ENCODE measurements at regions not wholly inside any gene's neighbourhood (a gene's known extent, or its start where the extent isn't known, plus 50 kb on each side); places are given as distances from the start of the nearest gene placed in this dataset.
"Not testable (repeated sequence)": the region's sequence is repeated elsewhere in the genome, so short reads cannot be mapped to it uniquely, and the experiment has no call there.

GRCh38 chr11:38130976-38131375 is 1532.9 kb upstream of the RAG2 start:
- H3K9me3 ChIP-seq: no peaks in the 10 kb centered on the region
- no peaks in the 10 kb centered on the region for H3K36me3 ChIP-seq
- H3K27ac ChIP-seq: no peak overlapping the region
- no peak for TF ChIP-seq POLR2A (IDR thresholded peaks at IDR 0.05)
- TF ChIP-seq, protein P1, sequence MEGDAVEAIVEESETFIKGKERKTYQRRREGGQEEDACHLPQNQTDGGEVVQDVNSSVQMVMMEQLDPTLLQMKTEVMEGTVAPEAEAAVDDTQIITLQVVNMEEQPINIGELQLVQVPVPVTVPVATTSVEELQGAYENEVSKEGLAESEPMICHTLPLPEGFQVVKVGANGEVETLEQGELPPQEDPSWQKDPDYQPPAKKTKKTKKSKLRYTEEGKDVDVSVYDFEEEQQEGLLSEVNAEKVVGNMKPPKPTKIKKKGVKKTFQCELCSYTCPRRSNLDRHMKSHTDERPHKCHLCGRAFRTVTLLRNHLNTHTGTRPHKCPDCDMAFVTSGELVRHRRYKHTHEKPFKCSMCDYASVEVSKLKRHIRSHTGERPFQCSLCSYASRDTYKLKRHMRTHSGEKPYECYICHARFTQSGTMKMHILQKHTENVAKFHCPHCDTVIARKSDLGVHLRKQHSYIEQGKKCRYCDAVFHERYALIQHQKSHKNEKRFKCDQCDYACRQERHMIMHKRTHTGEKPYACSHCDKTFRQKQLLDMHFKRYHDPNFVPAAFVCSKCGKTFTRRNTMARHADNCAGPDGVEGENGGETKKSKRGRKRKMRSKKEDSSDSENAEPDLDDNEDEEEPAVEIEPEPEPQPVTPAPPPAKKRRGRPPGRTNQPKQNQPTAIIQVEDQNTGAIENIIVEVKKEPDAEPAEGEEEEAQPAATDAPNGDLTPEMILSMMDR (IDR thresholded peaks at IDR 0.05): no peak
- TF ChIP-seq POLR2AphosphoS5 (IDR thresholded peaks at IDR 0.05): no peak
- no peak for TF ChIP-seq EP300 (IDR thresholded peaks at IDR 0.05)
- no peak overlapping the region for H3K4me3 ChIP-seq
- intact Hi-C loops (cut with DNase I; ENCODE audit: low total_unique reads): no loop called here
- H3K4me1 ChIP-seq: no peaks in the 10 kb centered on the region
- 27 to 45% (median 43%) methylated on average over 3 of the region's 3 CpGs for WGBS, 5 donors
- no peaks in the 10 kb centered on the region for H3K27me3 ChIP-seq
- DNase-seq: no peak

GRCh38 chr11:38130514-38130913 is 1532.5 kb upstream of the RAG2 start:
- TF ChIP-seq POLR2A (IDR thresholded peaks at IDR 0.05) (no peak), POLR2AphosphoS5 (IDR thresholded peaks at IDR 0.05) (no peak), EP300 (IDR thresholded peaks at IDR 0.05) (no peak)
- TF ChIP-seq, protein P1 (IDR thresholded peaks at IDR 0.05): no peak
- H3K27me3 ChIP-seq: no peaks in the 10 kb centered on the region
- H3K36me3 ChIP-seq: no peaks in the 10 kb centered on the region
- H3K4me3 ChIP-seq: no peak overlapping the region
- no peaks in the 10 kb centered on the region for H3K9me3 ChIP-seq
- H3K4me1 ChIP-seq: no peaks in the 10 kb centered on the region
- DNase-seq: no peak
- intact Hi-C loops (cut with DNase I; ENCODE audit: low total_unique reads): no loop called here
- no peak overlapping the region for H3K27ac ChIP-seq

DNA sequence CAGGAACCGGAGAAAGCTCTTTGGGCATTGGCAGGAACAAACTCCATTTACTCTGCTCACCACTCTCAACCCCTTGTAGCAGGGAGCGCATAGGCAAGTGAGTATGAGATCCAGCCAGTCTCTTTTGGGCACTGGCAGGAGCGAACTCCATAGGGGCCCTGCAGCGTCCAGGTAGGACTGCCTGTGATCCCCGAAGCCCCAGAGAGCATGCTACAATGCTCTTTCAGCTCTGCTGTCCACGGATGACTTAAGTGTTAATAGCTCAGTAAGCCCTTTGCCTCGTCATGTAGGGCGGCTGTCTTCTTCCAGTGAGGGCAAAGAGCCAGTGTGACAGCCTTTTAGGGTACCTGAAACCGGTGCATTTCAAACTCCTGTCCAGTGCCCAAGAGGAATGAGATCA is 1525.6 kb upstream of the RAG2 start:
- 67 to 84% (median 76%) methylated on average over 9 of the region's 9 CpGs for WGBS, 5 donors
- no peaks in the 10 kb centered on the region for H3K36me3 ChIP-seq
- H3K27ac ChIP-seq: no peak overlapping the region
- H3K9me3 ChIP-seq: no peaks in the 10 kb centered on the region
- H3K4me3 ChIP-seq: no peak overlapping the region
- no peaks in the 10 kb centered on the region for H3K4me1 ChIP-seq
- DNase-seq: no peak
- TF ChIP-seq POLR2A (IDR thresholded peaks at IDR 0.05) (no peak), POLR2AphosphoS5 (IDR thresholded peaks at IDR 0.05) (no peak), EP300 (IDR thresholded peaks at IDR 0.05) (no peak)
- TF ChIP-seq, protein P1 (IDR thresholded peaks at IDR 0.05): no peak
- H3K27me3 ChIP-seq: no peaks in the 10 kb centered on the region
- intact Hi-C loops (cut with DNase I; ENCODE audit: low total_unique reads): no loop called here

- H3K4me3 ChIP-seq; H3K27ac ChIP-seq; H3K27me3 ChIP-seq; H3K36me3 ChIP-seq; intact Hi-C loops (cut with DNase I; ENCODE audit: low total_unique reads); H3K4me1 ChIP-seq; DNase-seq: not testable (repeated sequence)
- 89 to 96% (median 91%) methylated on average over 5 of the region's 5 CpGs for WGBS, 5 donors
- peaks cover 0 to 33% (median 10%) of the 10 kb centered on the region in 4 donors for H3K9me3 ChIP-seq
Observed at GRCh38 chr11:38116616-38117015, 1518.6 kb upstream of the RAG2 start.

- H3K36me3 ChIP-seq; H3K27me3 ChIP-seq; H3K4me1 ChIP-seq; DNase-seq; intact Hi-C loops (cut with DNase I; ENCODE audit: low total_unique reads); H3K27ac ChIP-seq; H3K4me3 ChIP-seq: not testable (repeated sequence)
- peaks cover 0 to 44% (median 10%) of the 10 kb centered on the region in 4 donors for H3K9me3 ChIP-seq
- 27 to 52% (median 49%) methylated on average over 3 of the region's 3 CpGs for WGBS, 5 donors
Observed at GRCh38 chr11:38115381-38115780, 1517.3 kb upstream of the RAG2 start.

Data from stomach (tissue), 8 donors.